ENCODE measurements at regions not wholly inside any gene's neighbourhood (a gene's known extent, or its start where the extent isn't known, plus 50 kb on each side); places are given as distances from the start of the nearest gene placed in this dataset.

GRCh38 chr2:52428224-52428623, 1339.4 kb upstream of the CHAC2 start:
- TF ChIP-seq, protein P1, sequence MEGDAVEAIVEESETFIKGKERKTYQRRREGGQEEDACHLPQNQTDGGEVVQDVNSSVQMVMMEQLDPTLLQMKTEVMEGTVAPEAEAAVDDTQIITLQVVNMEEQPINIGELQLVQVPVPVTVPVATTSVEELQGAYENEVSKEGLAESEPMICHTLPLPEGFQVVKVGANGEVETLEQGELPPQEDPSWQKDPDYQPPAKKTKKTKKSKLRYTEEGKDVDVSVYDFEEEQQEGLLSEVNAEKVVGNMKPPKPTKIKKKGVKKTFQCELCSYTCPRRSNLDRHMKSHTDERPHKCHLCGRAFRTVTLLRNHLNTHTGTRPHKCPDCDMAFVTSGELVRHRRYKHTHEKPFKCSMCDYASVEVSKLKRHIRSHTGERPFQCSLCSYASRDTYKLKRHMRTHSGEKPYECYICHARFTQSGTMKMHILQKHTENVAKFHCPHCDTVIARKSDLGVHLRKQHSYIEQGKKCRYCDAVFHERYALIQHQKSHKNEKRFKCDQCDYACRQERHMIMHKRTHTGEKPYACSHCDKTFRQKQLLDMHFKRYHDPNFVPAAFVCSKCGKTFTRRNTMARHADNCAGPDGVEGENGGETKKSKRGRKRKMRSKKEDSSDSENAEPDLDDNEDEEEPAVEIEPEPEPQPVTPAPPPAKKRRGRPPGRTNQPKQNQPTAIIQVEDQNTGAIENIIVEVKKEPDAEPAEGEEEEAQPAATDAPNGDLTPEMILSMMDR (IDR thresholded peaks at IDR 0.05): no peak
- no peak for TF ChIP-seq POLR2A (IDR thresholded peaks at IDR 0.05)
